Prostate gland (tissue), 2 donors: ENCODE measurements at regions not wholly inside any gene's neighbourhood (a gene's known extent, or its start where the extent isn't known, plus 50 kb on each side); places are given as distances from the start of the nearest gene placed in this dataset.

Experiments used
- CTCF ChIP-seq, 4 experiments: fragments of 200-600 bp in 2 of 4; fragments of 450-650 bp in 2 of 4; sonication (generic) in 2 of 4; IDR thresholded peaks; 1 replicate in 3 of 4; 2 replicates in 1 of 4; pipeline ENCODE4 v1.5.1; 2016 to 2019; ENCODE audit warnings: antibody characterized with exemption in 4 of 4, mild to moderate bottlenecking in 2 of 4, moderate library complexity in 2 of 4
- POLR2A ChIP-seq: fragments of 450-650 bp; IDR thresholded peaks from one replicate; pipeline ENCODE4 v1.6.1; 2016; ENCODE audit warnings: antibody characterized with exemption, mild to moderate bottlenecking

GRCh38 chrX:150060406-150060805 is 122.1 kb upstream of the EOLA2 start:
- no peak for TF ChIP-seq POLR2A
- no peak for TF ChIP-seq CTCF (IDR thresholded peaks at IDR 0.05)
